Mesodermal cell (in vitro differentiated cells): ENCODE measurements at regions not wholly inside any gene's neighbourhood (a gene's known extent, or its start where the extent isn't known, plus 50 kb on each side); places are given as distances from the start of the nearest gene placed in this dataset.

ENCODE experiments used
- H3K27ac ChIP-seq: 2 replicates; pipeline ENCODE4 v1.7.0; 2013; ENCODE audit warnings: mild to moderate bottlenecking, low read depth, low read length, moderate library complexity; ENCODE audit not compliant: severe bottlenecking
- H3K36me3 ChIP-seq: 2 replicates; pipeline ENCODE4 v1.7.1; 2013; ENCODE audit warnings: mild to moderate bottlenecking, low read length, moderate library complexity; ENCODE audit not compliant: control insufficient read depth, insufficient read depth
- H3K4me1 ChIP-seq: one replicate; pipeline ENCODE4 v1.7.1; 2013; ENCODE audit warnings: mild to moderate bottlenecking, low read length; ENCODE audit not compliant: insufficient read depth, control insufficient read depth, poor library complexity, severe bottlenecking
- H3K4me3 ChIP-seq: 2 replicates; pipeline ENCODE4 v1.7.0; 2013; ENCODE audit warnings: low read length, control low read depth, mild to moderate bottlenecking; ENCODE audit not compliant: insufficient read depth, poor library complexity, severe bottlenecking; ENCODE audit errors: extremely low read depth
- H3K9me3 ChIP-seq: 2 replicates; pipeline ENCODE4 v1.7.1; 2013; ENCODE audit warnings: mild to moderate bottlenecking, low read length, moderate library complexity; ENCODE audit not compliant: control insufficient read depth
- WGBS, 2 experiments: methylation state at CpG; one replicate each; pipeline ENCODE4 v1.1.5; 2013; ENCODE audit warnings: missing lambda C conversion rate in 2 of 2; ENCODE audit not compliant: insufficient coverage in 2 of 2; 5-methylcytosine and 5-hydroxymethylcytosine counted together

- Histone ChIP-seq H3K9me3 (peaks cover under 1% of the 10 kb centered on the region), H3K27ac (peak overlapping the region; percentile 68), H3K4me1 (peaks cover 19% of the 10 kb centered on the region), H3K36me3 (no peaks in the 10 kb centered on the region), H3K4me3 (no peak overlapping the region)
- 79% methylated on average over 3 to 4 of the region's 4 CpGs for WGBS, 2 experiments
Observed at GRCh38 chr14:50040401-50040775, 76.0 kb downstream of the VCPKMT start.

GRCh38 chr14:50040895-50041465 lies 75.4 kb downstream of the VCPKMT start:
- Histone ChIP-seq H3K27ac (peak overlapping the region; percentile 68), H3K4me1 (peaks cover 19% of the 10 kb centered on the region), H3K9me3 (peaks cover 5% of the 10 kb centered on the region), H3K4me3 (no peak overlapping the region), H3K36me3 (no peaks in the 10 kb centered on the region)
- 89 to 91% methylated on average over 6 of the region's 7 CpGs for WGBS, 2 experiments

GRCh38 chr14:50041980-50042379 lies 74.4 kb downstream of the VCPKMT start:
- Histone ChIP-seq H3K36me3 (no peaks in the 10 kb centered on the region), H3K9me3 (peaks cover 5% of the 10 kb centered on the region), H3K27ac (no peak overlapping the region), H3K4me1 (peaks cover 19% of the 10 kb centered on the region), H3K4me3 (no peak overlapping the region)
- WGBS, 2 experiments, result 96 to 100% methylated on average over 3 of the region's 3 CpGs

GRCh38 chr14:50044042-50044651 lies 72.2 kb downstream of the VCPKMT start:
- Histone ChIP-seq H3K36me3 (no peaks in the 10 kb centered on the region), H3K27ac (no peak overlapping the region), H3K9me3 (peaks cover 5% of the 10 kb centered on the region), H3K4me3 (no peak overlapping the region), H3K4me1 (peaks cover 19% of the 10 kb centered on the region)
- WGBS, 2 experiments, result 100% methylated on average over 1 of the region's 4 CpGs; no CpG with 5 or more reads in 1 of the 2 experiments

- Histone ChIP-seq H3K4me1 (peaks cover 17% of the 10 kb centered on the region), H3K36me3 (no peaks in the 10 kb centered on the region), H3K27ac (no peak overlapping the region), H3K9me3 (peaks cover 5% of the 10 kb centered on the region), H3K4me3 (no peak overlapping the region)
- 80 to 83% methylated on average over 3 to 7 of the region's 8 CpGs for WGBS, 2 experiments
Observed at GRCh38 chr14:50045039-50045711, 71.2 kb downstream of the VCPKMT start.

- H3K9me3 ChIP-seq, result peaks cover 5% of the 10 kb centered on the region
- 100% methylated on average over 2 of the region's 2 CpGs for WGBS, 2 experiments
- H3K4me3 ChIP-seq, result no peak overlapping the region
- H3K36me3 ChIP-seq, result no peaks in the 10 kb centered on the region
- no peak overlapping the region for H3K27ac ChIP-seq
- H3K4me1 ChIP-seq, result peaks cover 14% of the 10 kb centered on the region
Observed at GRCh38 chr14:50045837-50046236, 70.5 kb downstream of the VCPKMT start.

GRCh38 chr14:50047274-50047676 lies 69.1 kb downstream of the VCPKMT start:
- no peak overlapping the region for H3K27ac ChIP-seq
- peaks cover 5% of the 10 kb centered on the region for H3K9me3 ChIP-seq
- H3K4me3 ChIP-seq, result no peak overlapping the region
- no peaks in the 10 kb centered on the region for H3K36me3 ChIP-seq
- peaks cover 13% of the 10 kb centered on the region for H3K4me1 ChIP-seq

GRCh38 chr14:50049093-50049492 lies 67.3 kb downstream of the VCPKMT start:
- H3K27ac ChIP-seq, result no peak overlapping the region
- peaks cover 5% of the 10 kb centered on the region for H3K9me3 ChIP-seq
- H3K4me3 ChIP-seq, result no peak overlapping the region
- H3K4me1 ChIP-seq, result peaks cover 13% of the 10 kb centered on the region
- WGBS, 2 experiments, result 93 to 95% methylated on average over 3 to 4 of the region's 4 CpGs
- H3K36me3 ChIP-seq, result no peaks in the 10 kb centered on the region

GRCh38 chr14:50049703-50050570 lies 66.4 kb downstream of the VCPKMT start:
- Histone ChIP-seq H3K9me3 (peaks cover 5% of the 10 kb centered on the region), H3K4me1 (peaks cover 10% of the 10 kb centered on the region), H3K36me3 (no peaks in the 10 kb centered on the region), H3K27ac (no peak overlapping the region), H3K4me3 (no peak overlapping the region)
- 95 to 96% methylated on average over 19 to 20 of the region's 20 CpGs for WGBS, 2 experiments

GRCh38 chr14:50051106-50051505 lies 65.3 kb downstream of the VCPKMT start:
- 96% methylated on average over 11 to 12 of the region's 12 CpGs for WGBS, 2 experiments
- Histone ChIP-seq H3K4me1 (peaks cover 13% of the 10 kb centered on the region), H3K9me3 (no peaks in the 10 kb centered on the region), H3K36me3 (no peaks in the 10 kb centered on the region), H3K27ac (no peak overlapping the region), H3K4me3 (no peak overlapping the region)
